ENCODE measurements at regions not wholly inside any gene's neighbourhood (a gene's known extent, or its start where the extent isn't known, plus 50 kb on each side); places are given as distances from the start of the nearest gene placed in this dataset.

DNA sequence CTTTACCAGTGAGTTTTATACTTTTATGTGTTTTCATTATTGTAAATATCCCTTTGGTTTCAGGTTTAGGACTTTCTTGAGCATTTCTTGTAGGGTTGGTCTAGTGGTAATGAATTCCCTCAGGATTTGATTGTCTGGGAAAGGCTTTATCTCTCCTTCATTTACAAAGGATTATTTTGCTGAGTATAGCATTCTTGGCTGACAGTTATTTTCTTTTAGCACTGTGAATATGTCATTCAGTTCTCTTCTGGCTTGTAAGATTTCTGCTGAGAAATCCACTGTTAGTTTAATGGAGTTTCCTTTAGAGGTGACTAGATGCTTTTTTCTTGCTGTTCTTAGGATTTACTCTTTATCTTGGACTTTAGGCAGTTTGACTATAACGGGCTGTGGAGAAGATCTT, 373.9 kb downstream of the TSN start:
- TF ChIP-seq, protein P1, sequence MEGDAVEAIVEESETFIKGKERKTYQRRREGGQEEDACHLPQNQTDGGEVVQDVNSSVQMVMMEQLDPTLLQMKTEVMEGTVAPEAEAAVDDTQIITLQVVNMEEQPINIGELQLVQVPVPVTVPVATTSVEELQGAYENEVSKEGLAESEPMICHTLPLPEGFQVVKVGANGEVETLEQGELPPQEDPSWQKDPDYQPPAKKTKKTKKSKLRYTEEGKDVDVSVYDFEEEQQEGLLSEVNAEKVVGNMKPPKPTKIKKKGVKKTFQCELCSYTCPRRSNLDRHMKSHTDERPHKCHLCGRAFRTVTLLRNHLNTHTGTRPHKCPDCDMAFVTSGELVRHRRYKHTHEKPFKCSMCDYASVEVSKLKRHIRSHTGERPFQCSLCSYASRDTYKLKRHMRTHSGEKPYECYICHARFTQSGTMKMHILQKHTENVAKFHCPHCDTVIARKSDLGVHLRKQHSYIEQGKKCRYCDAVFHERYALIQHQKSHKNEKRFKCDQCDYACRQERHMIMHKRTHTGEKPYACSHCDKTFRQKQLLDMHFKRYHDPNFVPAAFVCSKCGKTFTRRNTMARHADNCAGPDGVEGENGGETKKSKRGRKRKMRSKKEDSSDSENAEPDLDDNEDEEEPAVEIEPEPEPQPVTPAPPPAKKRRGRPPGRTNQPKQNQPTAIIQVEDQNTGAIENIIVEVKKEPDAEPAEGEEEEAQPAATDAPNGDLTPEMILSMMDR (conservative IDR thresholded peaks at IDR 0.05; ENCODE audit: control insufficient read depth, insufficient read depth, low read depth, low read length), result no peak
- H3K4me3 ChIP-seq (ENCODE audit: control insufficient read depth, low read depth, low read length), result no peak overlapping the region
- no peak for DNase-seq (ENCODE audit: low read depth)

DNA sequence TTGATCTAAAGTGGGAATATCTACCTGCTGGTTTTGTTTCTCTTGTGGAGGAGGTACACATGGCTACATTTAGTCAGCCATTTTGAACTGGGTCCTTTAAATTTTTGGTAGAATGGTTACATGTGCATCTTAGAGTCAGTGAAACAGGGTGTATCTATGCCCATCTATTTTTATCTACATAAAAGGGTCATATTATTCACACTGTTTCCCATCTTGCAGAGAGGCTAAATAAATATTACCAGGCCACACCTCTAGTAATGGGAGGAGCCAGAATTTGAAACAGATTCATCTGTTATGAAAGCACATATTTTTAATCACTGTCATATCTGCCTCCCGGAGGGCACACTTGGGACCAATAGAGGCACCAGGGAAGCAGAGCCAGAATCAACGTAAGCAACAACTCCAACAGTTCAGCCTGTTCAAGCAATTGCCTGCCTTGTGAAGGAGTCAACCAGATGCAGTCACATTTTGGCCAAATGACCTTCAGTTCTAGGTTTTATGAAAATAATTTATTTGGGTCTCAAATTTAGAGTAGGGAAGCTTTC, 376.8 kb downstream of the TSN start:
- H3K4me3 ChIP-seq (ENCODE audit: control insufficient read depth, low read depth, low read length), result no peak overlapping the region
- TF ChIP-seq, protein P1 (conservative IDR thresholded peaks at IDR 0.05; ENCODE audit: control insufficient read depth, insufficient read depth, low read depth, low read length), result no peak
- DNase-seq (ENCODE audit: low read depth), result peak; percentile 35

DNA sequence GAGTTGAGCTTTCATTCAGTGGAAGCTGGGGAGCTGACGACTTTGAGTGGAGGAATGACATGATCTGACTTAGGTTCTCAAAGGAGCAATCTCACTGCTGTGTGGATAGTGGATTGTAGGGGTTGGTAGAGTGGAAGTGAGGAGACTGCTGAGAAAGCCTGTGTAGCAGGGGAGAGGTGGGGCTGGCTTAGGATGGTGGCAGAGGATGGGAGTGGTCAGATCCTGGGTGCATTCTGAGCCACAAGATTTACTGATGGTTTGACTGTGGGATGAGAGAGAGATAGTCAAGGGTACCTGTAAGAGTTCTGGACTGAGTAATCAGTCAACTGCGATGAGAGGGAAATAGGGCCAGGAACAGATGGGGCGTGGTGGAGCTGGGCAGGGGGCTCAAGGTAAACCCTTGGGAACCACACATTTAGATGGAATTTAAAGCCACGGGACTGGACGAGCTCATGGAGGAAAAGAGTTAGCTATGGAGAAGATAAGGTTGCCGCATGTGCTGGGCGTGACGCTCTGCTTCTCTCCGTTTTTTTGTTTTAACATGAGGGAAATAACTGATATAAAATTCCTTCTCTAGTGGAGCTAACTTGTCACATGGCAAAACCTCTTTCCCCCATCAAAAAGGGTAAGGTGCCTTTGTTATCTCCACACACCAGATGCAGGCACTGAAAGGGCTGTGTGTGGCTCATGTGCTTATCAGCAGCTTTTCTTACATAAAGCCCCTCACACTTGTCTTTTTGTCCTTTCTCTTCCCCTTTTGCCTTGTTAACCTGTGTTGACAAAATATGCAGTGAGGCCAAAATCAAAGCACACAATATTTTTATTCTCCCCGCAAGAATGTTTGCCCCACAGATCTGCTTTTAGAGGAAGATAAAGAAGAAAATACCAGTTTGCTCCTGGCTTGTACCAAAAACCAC, 379.8 kb downstream of the TSN start:
- H3K4me3 ChIP-seq (ENCODE audit: control insufficient read depth, low read depth, low read length), result no peak overlapping the region
- TF ChIP-seq, protein P1 (conservative IDR thresholded peaks at IDR 0.05; ENCODE audit: control insufficient read depth, insufficient read depth, low read depth, low read length), result no peak
- no peak for DNase-seq (ENCODE audit: low read depth)

DNA sequence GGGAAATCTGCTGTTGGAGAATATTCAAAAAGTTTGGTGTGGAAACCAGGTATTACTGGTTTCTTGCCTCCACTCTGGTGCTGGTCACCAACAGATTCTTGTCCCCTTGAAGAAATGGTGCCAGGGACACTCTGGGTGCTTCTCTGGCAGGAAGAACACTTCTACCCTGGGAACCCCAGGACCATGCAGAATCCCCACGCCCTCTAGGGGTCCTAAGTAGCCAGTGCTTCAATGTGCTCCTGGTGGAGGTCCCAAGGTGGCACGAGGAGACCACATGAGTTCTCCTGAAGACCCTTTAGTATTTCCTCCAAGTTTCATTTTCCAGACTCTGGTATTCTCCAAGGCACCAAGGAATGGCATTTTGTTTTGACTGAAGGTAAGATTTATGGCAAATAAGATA, 380.6 kb downstream of the TSN start:
- TF ChIP-seq, protein P1 (conservative IDR thresholded peaks at IDR 0.05; ENCODE audit: control insufficient read depth, insufficient read depth, low read depth, low read length), result peak; percentile 23
- DNase-seq (ENCODE audit: low read depth), result peak; percentile 8
- no peak overlapping the region for H3K4me3 ChIP-seq (ENCODE audit: control insufficient read depth, low read depth, low read length)

DNA sequence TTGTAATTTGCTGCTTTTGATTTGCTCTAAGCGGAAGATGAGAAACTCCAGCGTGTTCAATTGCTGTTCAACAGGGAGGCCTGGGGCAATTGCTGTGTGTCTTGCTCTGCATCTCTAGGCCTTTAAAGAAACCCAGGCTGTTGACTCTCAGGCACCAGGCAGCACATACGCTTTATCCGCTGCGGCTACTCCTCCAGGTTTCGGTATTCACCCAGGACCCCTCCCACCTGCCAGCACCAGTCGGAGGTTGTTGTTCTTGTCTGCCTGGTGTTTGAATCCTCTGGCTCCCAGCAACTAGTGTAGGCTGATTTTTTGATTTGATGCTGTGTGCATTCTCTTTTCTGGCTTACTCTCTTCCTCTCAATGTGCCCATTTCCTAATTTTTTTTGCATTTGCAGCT, 383.1 kb downstream of the TSN start:
- H3K4me3 ChIP-seq (ENCODE audit: control insufficient read depth, low read depth, low read length), result no peak overlapping the region
- TF ChIP-seq, protein P1 (conservative IDR thresholded peaks at IDR 0.05; ENCODE audit: control insufficient read depth, insufficient read depth, low read depth, low read length), result no peak
- no peak for DNase-seq (ENCODE audit: low read depth)

DNA sequence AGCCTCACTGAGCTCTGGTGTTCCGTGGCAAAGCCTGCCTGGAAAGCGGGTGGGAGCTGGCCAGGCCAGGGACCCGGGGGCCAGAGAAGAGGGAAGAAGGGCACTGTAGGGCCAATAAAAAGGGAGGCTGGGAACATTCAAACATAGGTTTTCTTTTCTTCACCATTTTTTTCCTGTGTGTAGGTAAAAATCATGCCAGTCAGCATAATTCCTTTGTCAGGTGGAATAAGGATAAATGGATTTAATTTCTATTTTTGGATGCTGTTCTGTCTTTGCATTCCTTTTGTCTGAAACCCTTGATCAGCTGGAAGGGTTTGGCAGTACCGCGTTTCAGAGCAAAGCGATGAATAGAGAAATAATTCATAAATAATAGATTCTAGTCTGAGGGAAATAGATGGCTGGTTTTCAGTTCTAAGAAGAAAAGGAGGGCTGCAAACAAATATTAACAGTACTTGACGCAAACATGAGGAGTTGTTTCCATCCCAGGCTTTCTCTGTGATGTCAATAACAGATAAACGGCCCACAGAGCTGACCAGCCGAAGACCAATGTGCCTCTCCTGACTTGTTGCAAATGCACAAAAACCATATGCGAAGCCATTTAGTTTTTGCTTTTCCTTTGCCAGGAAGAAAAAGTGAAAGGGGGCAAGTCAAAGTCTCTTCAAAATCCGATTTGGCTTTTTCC, 384.4 kb downstream of the TSN start:
- TF ChIP-seq, protein P1 (conservative IDR thresholded peaks at IDR 0.05; ENCODE audit: control insufficient read depth, insufficient read depth, low read depth, low read length), result no peak
- no peak overlapping the region for H3K4me3 ChIP-seq (ENCODE audit: control insufficient read depth, low read depth, low read length)
- DNase-seq (ENCODE audit: low read depth), result no peak

Measured in fibroblast of mammary gland (primary cell).